A549 (cell line): ENCODE measurements at regions not wholly inside any gene's neighbourhood (a gene's known extent, or its start where the extent isn't known, plus 50 kb on each side); places are given as distances from the start of the nearest gene placed in this dataset.

Experiments used
- SMC3 ChIP-seq: fragments of >200 bp; sonication (Bioruptor Twin); formaldehyde crosslinking; IDR thresholded peaks from 3 replicates; pipeline ENCODE4 v1.6.1; 2018; ENCODE audit warnings: inconsistent platforms
- TF ChIP-seq, protein P1 (sequence below): fragments of 450-650 bp; IDR thresholded peaks from 2 replicates; pipeline ENCODE4 v1.6.1; 2014; ENCODE audit warnings: antibody characterized with exemption
- TF ChIP-seq, protein P2 (sequence below): fragments of >200 bp; sonication (Bioruptor Twin); formaldehyde crosslinking; IDR thresholded peaks from 3 replicates; pipeline ENCODE4 v1.5.1; 2016

DNA sequence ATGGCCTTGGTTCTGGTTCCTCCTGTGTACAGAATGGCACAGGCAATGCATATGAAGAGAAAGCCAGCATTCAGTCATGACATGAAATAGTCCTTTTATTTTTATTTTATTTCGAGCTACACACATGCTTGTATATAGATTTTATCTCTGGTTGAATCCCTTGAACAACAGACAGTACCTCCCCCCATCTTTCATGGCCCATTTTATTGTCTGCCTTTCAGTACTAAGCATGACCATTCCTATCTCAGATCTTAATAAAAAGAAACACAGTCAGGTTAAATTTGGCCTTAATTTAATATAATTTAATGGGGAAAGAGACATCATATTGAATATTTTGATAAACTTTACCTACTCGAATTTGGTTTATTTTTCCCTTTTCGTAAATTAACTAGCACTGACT, 76.4 kb upstream of the VANGL1 start:
- TF ChIP-seq, protein P1, sequence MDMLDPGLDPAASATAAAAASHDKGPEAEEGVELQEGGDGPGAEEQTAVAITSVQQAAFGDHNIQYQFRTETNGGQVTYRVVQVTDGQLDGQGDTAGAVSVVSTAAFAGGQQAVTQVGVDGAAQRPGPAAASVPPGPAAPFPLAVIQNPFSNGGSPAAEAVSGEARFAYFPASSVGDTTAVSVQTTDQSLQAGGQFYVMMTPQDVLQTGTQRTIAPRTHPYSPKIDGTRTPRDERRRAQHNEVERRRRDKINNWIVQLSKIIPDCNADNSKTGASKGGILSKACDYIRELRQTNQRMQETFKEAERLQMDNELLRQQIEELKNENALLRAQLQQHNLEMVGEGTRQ = no peak
- TF ChIP-seq SMC3 = no peak
- TF ChIP-seq, protein P2, sequence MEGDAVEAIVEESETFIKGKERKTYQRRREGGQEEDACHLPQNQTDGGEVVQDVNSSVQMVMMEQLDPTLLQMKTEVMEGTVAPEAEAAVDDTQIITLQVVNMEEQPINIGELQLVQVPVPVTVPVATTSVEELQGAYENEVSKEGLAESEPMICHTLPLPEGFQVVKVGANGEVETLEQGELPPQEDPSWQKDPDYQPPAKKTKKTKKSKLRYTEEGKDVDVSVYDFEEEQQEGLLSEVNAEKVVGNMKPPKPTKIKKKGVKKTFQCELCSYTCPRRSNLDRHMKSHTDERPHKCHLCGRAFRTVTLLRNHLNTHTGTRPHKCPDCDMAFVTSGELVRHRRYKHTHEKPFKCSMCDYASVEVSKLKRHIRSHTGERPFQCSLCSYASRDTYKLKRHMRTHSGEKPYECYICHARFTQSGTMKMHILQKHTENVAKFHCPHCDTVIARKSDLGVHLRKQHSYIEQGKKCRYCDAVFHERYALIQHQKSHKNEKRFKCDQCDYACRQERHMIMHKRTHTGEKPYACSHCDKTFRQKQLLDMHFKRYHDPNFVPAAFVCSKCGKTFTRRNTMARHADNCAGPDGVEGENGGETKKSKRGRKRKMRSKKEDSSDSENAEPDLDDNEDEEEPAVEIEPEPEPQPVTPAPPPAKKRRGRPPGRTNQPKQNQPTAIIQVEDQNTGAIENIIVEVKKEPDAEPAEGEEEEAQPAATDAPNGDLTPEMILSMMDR = no peak
